SU-DHL-6 (cell line): ENCODE measurements at regions not wholly inside any gene's neighbourhood (a gene's known extent, or its start where the extent isn't known, plus 50 kb on each side); places are given as distances from the start of the nearest gene placed in this dataset.

ENCODE experiments used
- CTCF ChIP-seq: fragments of 200-600 bp; sonication (generic); IDR thresholded peaks from one replicate; pipeline ENCODE4 v1.5.1; 2017; ENCODE audit warnings: antibody characterized with exemption, mild to moderate bottlenecking, low read length, moderate library complexity; ENCODE audit not compliant: insufficient read depth, poor library complexity, severe bottlenecking
- EZH2phosphoT487 ChIP-seq: fragments of 200-600 bp; sonication (generic), shearing (Covaris generic); conservative IDR thresholded peaks from 2 replicates; pipeline ENCODE4 v1.6.1; 2018; ENCODE audit warnings: mild to moderate bottlenecking, antibody characterized with exemption, low read length, moderate library complexity, mixed read lengths

GRCh38 chr2:220015576-220015975, 388.1 kb downstream of the SLC4A3 start:
- no peak for TF ChIP-seq CTCF
- TF ChIP-seq EZH2phosphoT487: no peak
